Activated CD4-positive, alpha-beta T cell treated with anti-CD3 and anti-CD28 coated beads, Interleukin-2, amount 10 ng/mL, durations not matched to agents 24 days and 14 days (primary cell): ENCODE measurements at regions not wholly inside any gene's neighbourhood (a gene's known extent, or its start where the extent isn't known, plus 50 kb on each side); places are given as distances from the start of the nearest gene placed in this dataset.

Experiments
- DNase-seq: peaks from one replicate; pipeline ENCODE4 v3.0.0; 2022
- H3K27ac Mint-ChIP-seq: one replicate; pipeline ENCODE4 v1.8.0; 2022; ENCODE audit warnings: mild to moderate bottlenecking, mixed read lengths
- H3K27me3 Mint-ChIP-seq: one replicate; pipeline ENCODE4 v1.8.0; 2022; ENCODE audit warnings: mixed read lengths
- H3K36me3 Mint-ChIP-seq: one replicate; pipeline ENCODE4 v1.8.0; 2022; ENCODE audit warnings: low read depth, mild to moderate bottlenecking, mixed read lengths
- H3K4me1 Mint-ChIP-seq: one replicate; pipeline ENCODE4 v1.8.0; 2021; ENCODE audit warnings: mixed read lengths
- H3K4me3 Mint-ChIP-seq: one replicate; pipeline ENCODE4 v1.8.0; 2022; ENCODE audit warnings: mild to moderate bottlenecking, moderate library complexity, mixed read lengths
- H3K9me3 Mint-ChIP-seq: one replicate; pipeline ENCODE4 v1.8.0; 2021; ENCODE audit warnings: mixed read lengths
- intact Hi-C: fragments of 100-400 bp; cut with micrococcal nuclease; formaldehyde crosslinking; loops from one replicate; pipeline ENCODE4 v1.15.1; 2023

DNA sequence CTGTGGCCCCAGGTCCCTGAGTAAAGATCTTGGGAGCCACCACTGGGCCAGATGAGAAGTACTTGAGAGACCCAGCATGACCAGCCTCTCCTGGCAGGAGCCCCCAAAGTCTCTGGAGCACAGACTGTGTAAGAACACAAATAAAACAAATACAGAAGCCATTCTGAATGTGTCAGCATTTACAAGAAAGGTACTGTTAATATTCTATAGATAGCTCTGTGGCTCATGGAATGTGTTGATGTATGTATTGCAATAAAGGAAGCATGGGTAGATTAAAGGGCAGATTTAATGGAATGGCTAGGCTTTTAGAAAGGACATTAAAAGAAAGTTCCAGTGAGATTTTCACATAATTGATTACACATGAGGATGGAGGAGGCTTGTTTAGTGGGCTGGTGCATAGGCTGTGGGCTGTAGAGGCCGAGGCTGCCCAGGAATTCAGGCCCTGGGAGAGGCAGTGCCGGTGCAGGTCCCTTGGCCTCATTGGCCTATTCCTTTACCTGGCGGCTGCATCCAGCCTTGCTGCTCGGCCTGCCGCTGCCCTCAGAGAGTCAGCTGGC, 127.7 kb upstream of the DLX2 start:
- intact Hi-C loops, result loop anchor here (10.0 kb wide), 1 partner anchor 234 kb away; no protein-coding TSS in a partner anchor
- Mint-ChIP-seq H3K9me3 (no peaks in the 10 kb centered on the region), H3K36me3 (no peaks in the 10 kb centered on the region), H3K4me3 (no peak overlapping the region), H3K27me3 (peaks cover 25% of the 10 kb centered on the region), H3K4me1 (peaks cover 26% of the 10 kb centered on the region), H3K27ac (no peak overlapping the region)
- no peak for DNase-seq

DNA sequence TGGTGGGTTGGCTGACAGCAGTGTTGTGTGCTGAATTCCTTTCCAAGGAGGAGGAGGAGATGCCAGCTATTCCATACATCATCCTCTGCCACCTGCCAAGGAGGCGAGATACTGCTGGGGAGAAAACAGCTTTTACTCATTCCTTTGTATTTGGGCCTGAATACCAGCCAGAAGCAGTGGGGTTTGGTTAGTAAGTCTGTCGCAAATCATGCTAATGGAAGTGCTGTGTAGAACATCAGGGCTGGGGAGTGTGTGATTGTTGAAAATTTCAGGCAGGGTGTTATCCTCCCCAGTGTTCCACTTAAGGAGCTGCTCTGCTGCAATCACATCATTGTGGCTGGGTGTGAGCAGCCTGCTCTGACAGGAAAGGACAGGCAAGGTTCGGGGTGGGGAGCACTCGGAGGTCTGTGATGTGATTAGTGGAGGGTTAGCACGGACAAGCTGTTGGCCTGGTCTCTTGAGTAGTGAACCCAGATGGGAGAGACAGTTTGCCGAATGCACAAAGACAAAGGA, 128.2 kb upstream of the DLX2 start:
- no peak overlapping the region for H3K4me3 Mint-ChIP-seq
- no peak for DNase-seq
- intact Hi-C loops, result loop anchor here (10.0 kb wide), 1 partner anchor 234 kb away; no protein-coding TSS in a partner anchor
- H3K4me1 Mint-ChIP-seq, result peaks cover 23% of the 10 kb centered on the region
- H3K36me3 Mint-ChIP-seq, result no peaks in the 10 kb centered on the region
- no peak overlapping the region for H3K27ac Mint-ChIP-seq
- H3K27me3 Mint-ChIP-seq, result peaks cover 29% of the 10 kb centered on the region
- no peaks in the 10 kb centered on the region for H3K9me3 Mint-ChIP-seq

DNA sequence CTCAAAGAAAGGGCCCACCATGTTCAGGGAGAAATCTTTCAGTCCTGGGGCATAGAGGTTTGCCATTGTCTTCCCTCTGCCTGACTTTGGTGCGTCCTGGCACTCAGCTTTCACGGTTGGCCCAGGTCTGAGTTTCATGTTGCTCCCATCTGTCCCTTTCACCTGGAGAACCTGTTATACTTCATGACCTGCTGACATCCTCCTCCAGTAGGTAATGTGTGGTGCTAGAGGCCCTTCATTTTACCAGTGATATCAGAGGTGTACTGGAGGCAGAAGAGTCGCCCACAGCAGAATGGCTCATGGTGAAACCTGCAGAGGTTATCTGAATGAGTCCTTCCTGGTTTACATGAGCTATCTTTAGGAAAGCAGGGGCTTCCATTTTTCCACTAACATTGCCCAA, 128.8 kb upstream of the DLX2 start:
- H3K4me3 Mint-ChIP-seq, result no peak overlapping the region

DNA sequence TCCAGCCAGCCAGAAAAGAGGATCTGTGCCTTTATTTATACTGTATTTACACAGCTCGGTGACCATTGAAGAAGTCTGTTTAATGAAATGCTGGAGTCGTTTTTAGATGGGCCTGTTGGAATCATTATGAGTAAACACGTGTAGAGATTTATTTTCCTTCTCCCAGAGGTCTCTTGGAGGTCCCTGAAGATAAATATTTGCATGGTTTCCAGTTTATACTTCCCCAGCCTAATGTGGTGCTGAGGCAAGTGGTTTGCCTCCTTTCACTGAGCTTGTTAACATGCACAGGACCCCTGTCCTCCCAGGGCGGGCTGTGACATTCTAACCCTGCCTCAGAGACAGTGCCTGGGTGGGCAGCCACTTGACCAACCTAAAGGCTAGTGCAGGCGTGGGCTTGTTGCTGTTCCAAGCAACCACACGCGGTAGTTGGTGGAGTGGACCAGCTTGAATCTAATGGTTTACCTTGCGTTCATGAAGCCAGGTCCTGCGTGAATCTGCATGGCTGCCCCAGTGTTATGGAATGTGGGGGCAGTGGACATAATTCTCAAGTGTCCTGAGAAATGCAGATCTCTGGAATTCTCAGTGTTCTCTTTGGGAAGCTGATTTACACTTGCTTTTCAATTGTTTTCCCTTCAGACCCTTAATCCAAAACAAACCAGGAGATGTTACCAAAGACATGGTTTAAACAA, 130.2 kb upstream of the DLX2 start:
- Mint-ChIP-seq H3K4me1 (peaks cover 25% of the 10 kb centered on the region), H3K9me3 (no peaks in the 10 kb centered on the region), H3K27me3 (peaks cover 42% of the 10 kb centered on the region), H3K27ac (no peak overlapping the region), H3K36me3 (no peaks in the 10 kb centered on the region), H3K4me3 (no peak overlapping the region)
- DNase-seq, result no peak
- intact Hi-C loops, result loop anchor here (10.0 kb wide), 1 partner anchor 232 kb away; no protein-coding TSS in a partner anchor

More for the DNA sequence above, 128.8 kb upstream of the DLX2 start:
- H3K27me3 Mint-ChIP-seq, result peaks cover 34% of the 10 kb centered on the region
- peaks cover 25% of the 10 kb centered on the region for H3K4me1 Mint-ChIP-seq
- DNase-seq, result no peak
- intact Hi-C loops, result loop anchor here (10.0 kb wide), 1 partner anchor 233 kb away; no protein-coding TSS in a partner anchor
- H3K36me3 Mint-ChIP-seq, result no peaks in the 10 kb centered on the region
- H3K27ac Mint-ChIP-seq, result no peak overlapping the region
- H3K9me3 Mint-ChIP-seq, result no peaks in the 10 kb centered on the region

GRCh38 chr2:172233987-172234715, 131.5 kb upstream of the DLX2 start:
- no peak overlapping the region for H3K27ac Mint-ChIP-seq
- peaks cover 18% of the 10 kb centered on the region for H3K4me1 Mint-ChIP-seq
- DNase-seq, result no peak
- H3K4me3 Mint-ChIP-seq, result peak overlapping the region; percentile 84
- no peaks in the 10 kb centered on the region for H3K36me3 Mint-ChIP-seq
- no peaks in the 10 kb centered on the region for H3K9me3 Mint-ChIP-seq
- intact Hi-C loops, result loop anchor here (10.0 kb wide), 1 partner anchor 231 kb away; no protein-coding TSS in a partner anchor
- H3K27me3 Mint-ChIP-seq, result peaks cover 50% of the 10 kb centered on the region

- Mint-ChIP-seq H3K27me3 (peaks cover 52% of the 10 kb centered on the region), H3K4me1 (peaks cover 15% of the 10 kb centered on the region)
- intact Hi-C loops, result loop anchor here (10.0 kb wide), 1 partner anchor 230 kb away; no protein-coding TSS in a partner anchor
Measured at GRCh38 chr2:172234716-172235691, 132.3 kb upstream of the DLX2 start.

DNA sequence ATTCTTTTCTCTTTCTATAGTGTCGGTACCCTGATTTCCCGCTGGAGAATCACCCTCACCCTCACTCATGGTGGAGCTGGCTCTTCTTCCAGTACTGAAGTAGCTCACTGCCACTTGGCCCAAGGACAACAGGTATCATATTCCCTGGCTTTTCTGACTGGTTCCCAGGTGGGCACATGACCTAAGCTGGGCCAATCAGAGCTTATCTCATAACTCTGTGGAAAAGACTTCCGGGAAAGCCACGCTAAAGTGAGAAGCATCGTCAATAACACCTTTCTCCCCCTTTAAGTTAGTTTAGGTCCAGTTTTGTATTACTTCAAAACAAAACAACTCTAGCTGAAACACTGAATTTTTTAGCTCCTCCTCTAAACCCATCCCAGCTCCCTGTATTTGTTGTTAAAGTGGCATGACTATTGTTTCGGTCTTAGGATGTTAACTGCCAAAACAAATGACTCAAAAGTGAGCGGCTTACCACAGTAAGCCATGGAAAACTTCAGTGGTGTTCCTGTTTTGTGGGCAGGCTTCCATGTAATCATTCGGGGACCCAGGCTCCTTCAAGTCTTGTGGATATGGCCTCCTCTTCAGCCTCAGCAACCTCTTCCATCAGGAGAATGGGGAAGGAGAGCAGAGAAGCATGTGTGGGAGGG, 137.4 kb upstream of the DLX2 start:
- intact Hi-C loops, result loop anchor here (10.0 kb wide), 1 partner anchor 225 kb away; no protein-coding TSS in a partner anchor
- no peak overlapping the region for H3K27ac Mint-ChIP-seq
- peaks cover 37% of the 10 kb centered on the region for H3K27me3 Mint-ChIP-seq
- DNase-seq, result no peak
- no peaks in the 10 kb centered on the region for H3K36me3 Mint-ChIP-seq
- peaks cover 5% of the 10 kb centered on the region for H3K4me1 Mint-ChIP-seq
- H3K4me3 Mint-ChIP-seq, result no peak overlapping the region
- peaks cover 3% of the 10 kb centered on the region for H3K9me3 Mint-ChIP-seq

More at GRCh38 chr2:172234716-172235691, 132.3 kb upstream of the DLX2 start:
- Mint-ChIP-seq H3K27ac (no peak overlapping the region), H3K9me3 (no peaks in the 10 kb centered on the region), H3K36me3 (no peaks in the 10 kb centered on the region), H3K4me3 (peak overlapping the region; percentile 84)
- DNase-seq, result peak; percentile 78

DNA sequence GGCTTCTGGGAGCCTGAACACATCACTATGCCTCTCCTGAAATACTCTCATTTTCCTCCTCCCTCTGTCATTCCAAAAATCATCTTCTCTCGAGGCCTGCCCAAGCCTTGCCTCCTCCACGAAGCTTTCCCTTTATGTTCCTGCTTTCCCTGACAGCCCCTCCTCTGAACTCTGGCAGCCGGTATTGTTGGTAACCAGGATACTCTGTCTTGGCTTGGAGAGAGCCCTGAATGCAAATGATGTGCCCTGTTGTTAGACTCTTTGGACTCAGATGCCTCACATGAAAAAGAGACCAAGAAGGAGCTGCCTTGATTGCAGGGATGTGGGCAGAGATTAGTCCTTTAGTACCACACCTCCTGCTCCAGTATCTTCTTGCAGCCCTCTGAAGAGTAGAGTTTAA, 138.5 kb upstream of the DLX2 start:
- H3K4me1 Mint-ChIP-seq, result peaks cover under 1% of the 10 kb centered on the region
- DNase-seq, result no peak
- H3K27ac Mint-ChIP-seq, result no peak overlapping the region
- intact Hi-C loops, result no loop called here
- peaks cover 3% of the 10 kb centered on the region for H3K9me3 Mint-ChIP-seq
- peaks cover 28% of the 10 kb centered on the region for H3K27me3 Mint-ChIP-seq
- no peak overlapping the region for H3K4me3 Mint-ChIP-seq
- H3K36me3 Mint-ChIP-seq, result no peaks in the 10 kb centered on the region

GRCh38 chr2:172242471-172242870, 139.8 kb upstream of the DLX2 start:
- Mint-ChIP-seq H3K9me3 (peaks cover 7% of the 10 kb centered on the region), H3K4me1 (peaks cover 4% of the 10 kb centered on the region), H3K36me3 (no peaks in the 10 kb centered on the region), H3K4me3 (no peak overlapping the region), H3K27ac (no peak overlapping the region), H3K27me3 (peaks cover 18% of the 10 kb centered on the region)
- intact Hi-C loops, result no loop called here
- no peak for DNase-seq

DNA sequence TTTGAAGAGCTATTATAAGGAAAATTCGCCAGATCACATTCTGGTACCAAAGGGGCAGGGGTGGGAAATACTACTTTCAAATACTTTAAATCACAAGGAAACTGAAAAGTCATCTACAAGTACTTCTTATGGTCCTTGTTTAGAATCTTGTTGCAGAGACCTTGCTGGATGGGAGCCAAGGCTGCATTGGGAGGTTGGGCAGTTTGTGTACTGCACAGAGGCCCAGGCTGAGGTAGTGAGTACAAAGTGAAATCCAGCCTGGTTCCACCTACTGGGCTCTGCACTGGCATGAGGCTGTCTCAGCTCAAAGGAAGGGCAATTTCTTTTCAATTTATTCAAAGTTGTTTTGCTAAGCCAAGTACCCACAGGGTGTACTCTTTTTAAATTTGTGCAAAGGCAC, 140.3 kb upstream of the DLX2 start:
- H3K36me3 Mint-ChIP-seq, result no peaks in the 10 kb centered on the region
- intact Hi-C loops, result no loop called here
- H3K27ac Mint-ChIP-seq, result no peak overlapping the region
- H3K4me3 Mint-ChIP-seq, result no peak overlapping the region
- H3K9me3 Mint-ChIP-seq, result peaks cover 7% of the 10 kb centered on the region
- no peak for DNase-seq
- H3K27me3 Mint-ChIP-seq, result peaks cover 15% of the 10 kb centered on the region
- H3K4me1 Mint-ChIP-seq, result peaks cover 4% of the 10 kb centered on the region

- Mint-ChIP-seq H3K36me3 (no peaks in the 10 kb centered on the region), H3K9me3 (peaks cover 7% of the 10 kb centered on the region), H3K4me1 (peaks cover 4% of the 10 kb centered on the region), H3K27me3 (peaks cover 4% of the 10 kb centered on the region), H3K27ac (no peak overlapping the region), H3K4me3 (no peak overlapping the region)
- intact Hi-C loops, result no loop called here
- DNase-seq, result no peak
Measured at GRCh38 chr2:172244419-172245130, 141.9 kb upstream of the DLX2 start.

- peaks cover 7% of the 10 kb centered on the region for H3K9me3 Mint-ChIP-seq
- intact Hi-C loops, result no loop called here
- no peak overlapping the region for H3K27ac Mint-ChIP-seq
- no peak overlapping the region for H3K4me3 Mint-ChIP-seq
- peaks cover 3% of the 10 kb centered on the region for H3K27me3 Mint-ChIP-seq
- no peak for DNase-seq
- H3K36me3 Mint-ChIP-seq, result no peaks in the 10 kb centered on the region
- H3K4me1 Mint-ChIP-seq, result peaks cover 18% of the 10 kb centered on the region
Measured at GRCh38 chr2:172246649-172247048, 143.9 kb upstream of the DLX2 start.
